ENCODE measurements at regions not wholly inside any gene's neighbourhood (a gene's known extent, or its start where the extent isn't known, plus 50 kb on each side); places are given as distances from the start of the nearest gene placed in this dataset.

GRCh38 chr13:57224414-57224813 is 57.4 kb downstream of the PRR20E start:
- DNase-seq (ENCODE audit: insufficient read length, low spot score) (no peak), FAIRE-seq (no peak)

GRCh38 chr13:57250472-57250871 is 83.5 kb downstream of the PRR20E start:
- DNase-seq (ENCODE audit: insufficient read length, low spot score) = no peak
- no peak for FAIRE-seq

- DNase-seq (ENCODE audit: insufficient read length, low spot score) = no peak
- FAIRE-seq = no peak
These were observed 86.6 kb downstream of the PRR20E start for GRCh38 chr13:57253551-57253950.

GRCh38 chr13:57264965-57265364 is 98.0 kb downstream of the PRR20E start:
- FAIRE-seq (no peak), DNase-seq (ENCODE audit: insufficient read length, low spot score) (no peak)

- no peak for FAIRE-seq
- DNase-seq (ENCODE audit: insufficient read length, low spot score) = no peak
These were observed 103.5 kb downstream of the PRR20E start for GRCh38 chr13:57270493-57270892.

GRCh38 chr13:57286511-57287098 is 119.6 kb downstream of the PRR20E start:
- DNase-seq (ENCODE audit: insufficient read length, low spot score) = no peak
- FAIRE-seq = no peak

- no peak for FAIRE-seq
These were observed 135.6 kb downstream of the PRR20E start for GRCh38 chr13:57302604-57303003.

GRCh38 chr13:57311009-57311586 is 144.1 kb downstream of the PRR20E start:
- FAIRE-seq = no peak

More at GRCh38 chr13:57302604-57303003, 135.6 kb downstream of the PRR20E start:
- no peak for DNase-seq (ENCODE audit: insufficient read length, low spot score)

GRCh38 chr13:57314897-57315520 is 148.0 kb downstream of the PRR20E start:
- DNase-seq (ENCODE audit: insufficient read length, low spot score) (peak; percentile 0), FAIRE-seq (no peak)

More at GRCh38 chr13:57311009-57311586, 144.1 kb downstream of the PRR20E start:
- DNase-seq (ENCODE audit: insufficient read length, low spot score) = no peak

- FAIRE-seq = no peak
- DNase-seq (ENCODE audit: insufficient read length, low spot score) = no peak
These were observed 159.5 kb downstream of the PRR20E start for GRCh38 chr13:57326532-57326931.

- FAIRE-seq = no peak
- DNase-seq (ENCODE audit: insufficient read length, low spot score) = no peak
These were observed 173.9 kb downstream of the PRR20E start for GRCh38 chr13:57340878-57341277.

GRCh38 chr13:57345526-57345925 is 178.5 kb downstream of the PRR20E start:
- no peak for DNase-seq (ENCODE audit: insufficient read length, low spot score)
- no peak for FAIRE-seq

GRCh38 chr13:57346786-57347185 is 179.8 kb downstream of the PRR20E start:
- no peak for DNase-seq (ENCODE audit: insufficient read length, low spot score)
- no peak for FAIRE-seq

- FAIRE-seq (no peak), DNase-seq (ENCODE audit: insufficient read length, low spot score) (no peak)
These were observed 185.1 kb downstream of the PRR20E start for GRCh38 chr13:57352114-57352513.

GRCh38 chr13:57353831-57354230 is 186.8 kb downstream of the PRR20E start:
- DNase-seq (ENCODE audit: insufficient read length, low spot score) = no peak
- no peak for FAIRE-seq

- FAIRE-seq = no peak
- no peak for DNase-seq (ENCODE audit: insufficient read length, low spot score)
These were observed 208.9 kb downstream of the PRR20E start for GRCh38 chr13:57375876-57376275.

GRCh38 chr13:57408312-57408711 is 223.2 kb upstream of the PCDH17 start:
- DNase-seq (ENCODE audit: insufficient read length, low spot score) (no peak), FAIRE-seq (no peak)

- DNase-seq (ENCODE audit: insufficient read length, low spot score) (no peak), FAIRE-seq (no peak)
These were observed 222.4 kb upstream of the PCDH17 start for GRCh38 chr13:57409121-57409520.

GRCh38 chr13:57409656-57410055 is 221.9 kb upstream of the PCDH17 start:
- no peak for FAIRE-seq

GRCh38 chr13:57418067-57418677 is 213.4 kb upstream of the PCDH17 start:
- FAIRE-seq (no peak), DNase-seq (ENCODE audit: insufficient read length, low spot score) (no peak)

More at GRCh38 chr13:57409656-57410055, 221.9 kb upstream of the PCDH17 start:
- DNase-seq (ENCODE audit: insufficient read length, low spot score) = no peak

GRCh38 chr13:57424379-57424778 is 207.2 kb upstream of the PCDH17 start:
- FAIRE-seq = no peak
- DNase-seq (ENCODE audit: insufficient read length, low spot score) = no peak

GRCh38 chr13:57425531-57425930 is 206.0 kb upstream of the PCDH17 start:
- FAIRE-seq (no peak), DNase-seq (ENCODE audit: insufficient read length, low spot score) (no peak)
